Immature natural killer cell (primary cell): ENCODE measurements at regions not wholly inside any gene's neighbourhood (a gene's known extent, or its start where the extent isn't known, plus 50 kb on each side); places are given as distances from the start of the nearest gene placed in this dataset.
A peak's percentile ranks its signal among the peaks of the same experiment; 100 is the strongest.

Experiments
- DNase-seq, 3 donors: peaks; one replicate each; pipeline ENCODE4 v3.0.0; 2022; ENCODE audit warnings: mixed read lengths in 1 of 3
- H3K27ac Mint-ChIP-seq, 6 donors: one replicate each; pipeline ENCODE4 v1.8.0; 2020; ENCODE audit warnings: mixed read lengths in 6 of 6, mild to moderate bottlenecking in 5 of 6, inconsistent platforms in 4 of 6, moderate library complexity in 3 of 6
- H3K27me3 Mint-ChIP-seq, 3 donors: one replicate each; pipeline ENCODE4 v1.8.0; 2020 to 2021; ENCODE audit warnings: low read depth in 3 of 3, mild to moderate bottlenecking in 3 of 3, mixed read lengths in 3 of 3, moderate library complexity in 3 of 3, inconsistent platforms in 1 of 3
- H3K36me3 Mint-ChIP-seq, 3 donors: one replicate each; pipeline ENCODE4 v1.8.0; 2020; ENCODE audit warnings: mixed read lengths in 3 of 3, inconsistent platforms in 2 of 3, mild to moderate bottlenecking in 2 of 3
- H3K4me1 Mint-ChIP-seq, 2 donors: one replicate each; pipeline ENCODE4 v1.8.0; 2020; ENCODE audit warnings: inconsistent platforms in 2 of 2, mild to moderate bottlenecking in 2 of 2, mixed read lengths in 2 of 2, moderate library complexity in 1 of 2
- H3K4me3 Mint-ChIP-seq, 5 donors: one replicate each; pipeline ENCODE4 v1.8.0; 2020; ENCODE audit warnings: mild to moderate bottlenecking in 5 of 5, mixed read lengths in 5 of 5, inconsistent platforms in 3 of 5, moderate library complexity in 3 of 5
- H3K9me3 Mint-ChIP-seq, 6 donors: one replicate each; pipeline ENCODE4 v1.8.0; 2020; ENCODE audit warnings: mild to moderate bottlenecking in 6 of 6, mixed read lengths in 6 of 6, inconsistent platforms in 4 of 6, moderate library complexity in 3 of 6

GRCh38 chr3:71873093-71873611, 88.2 kb upstream of the PROK2 start:
- Mint-ChIP-seq H3K27ac (no peak overlapping the region), H3K4me3 (no peak overlapping the region), H3K4me1 (peaks cover 0 to 6% of the 10 kb centered on the region in 2 donors), H3K27me3 (peaks cover 4 to 9% (median 8%) of the 10 kb centered on the region in 3 donors), H3K9me3 (no peaks in the 10 kb centered on the region), H3K36me3 (no peaks in the 10 kb centered on the region)
- DNase-seq: no peak

GRCh38 chr3:71872256-71872655, 87.3 kb upstream of the PROK2 start:
- Mint-ChIP-seq H3K4me3 (peak overlapping the region in 1 of 5 donors; percentile 8), H3K9me3 (no peaks in the 10 kb centered on the region), H3K27ac (no peak overlapping the region), H3K27me3 (peaks cover 4 to 9% (median 8%) of the 10 kb centered on the region in 3 donors), H3K4me1 (peaks cover 0 to 6% of the 10 kb centered on the region in 2 donors), H3K36me3 (no peaks in the 10 kb centered on the region)
- DNase-seq: no peak

- Mint-ChIP-seq H3K9me3 (no peaks in the 10 kb centered on the region), H3K27me3 (peaks cover 4 to 9% (median 9%) of the 10 kb centered on the region in 3 donors), H3K4me3 (no peak overlapping the region), H3K27ac (no peak overlapping the region), H3K4me1 (peaks cover 0 to 6% of the 10 kb centered on the region in 2 donors), H3K36me3 (no peaks in the 10 kb centered on the region)
- no peak for DNase-seq
These were observed 86.1 kb upstream of the PROK2 start for GRCh38 chr3:71870966-71871512.

GRCh38 chr3:71868876-71869275, 83.9 kb upstream of the PROK2 start:
- Mint-ChIP-seq H3K36me3 (no peaks in the 10 kb centered on the region), H3K27ac (no peak overlapping the region), H3K9me3 (no peaks in the 10 kb centered on the region), H3K4me3 (no peak overlapping the region), H3K4me1 (peaks cover 0 to 6% of the 10 kb centered on the region in 2 donors), H3K27me3 (peaks cover 7 to 18% (median 11%) of the 10 kb centered on the region in 3 donors)
- DNase-seq: no peak

GRCh38 chr3:71865727-71866126, 80.8 kb upstream of the PROK2 start:
- Mint-ChIP-seq H3K36me3 (no peaks in the 10 kb centered on the region), H3K9me3 (no peaks in the 10 kb centered on the region), H3K4me1 (no peaks in the 10 kb centered on the region), H3K27ac (no peak overlapping the region), H3K4me3 (no peak overlapping the region), H3K27me3 (peaks cover 10 to 23% (median 11%) of the 10 kb centered on the region in 3 donors)
- DNase-seq: no peak

GRCh38 chr3:71863563-71864190, 78.7 kb upstream of the PROK2 start:
- Mint-ChIP-seq H3K27me3 (peaks cover 3 to 23% (median 10%) of the 10 kb centered on the region in 3 donors), H3K36me3 (no peaks in the 10 kb centered on the region), H3K4me3 (no peak overlapping the region), H3K27ac (no peak overlapping the region), H3K9me3 (no peaks in the 10 kb centered on the region), H3K4me1 (peaks cover 4 to 6% of the 10 kb centered on the region in 2 donors)
- DNase-seq: no peak

- Mint-ChIP-seq H3K27ac (no peak overlapping the region), H3K4me1 (peaks cover 6 to 8% of the 10 kb centered on the region in 2 donors), H3K36me3 (no peaks in the 10 kb centered on the region), H3K27me3 (peaks cover 3 to 23% (median 10%) of the 10 kb centered on the region in 3 donors), H3K4me3 (no peak overlapping the region), H3K9me3 (no peaks in the 10 kb centered on the region)
- no peak for DNase-seq
These were observed 77.6 kb upstream of the PROK2 start for GRCh38 chr3:71862371-71863140.

GRCh38 chr3:71859123-71859519, 74.2 kb upstream of the PROK2 start:
- Mint-ChIP-seq H3K36me3 (no peaks in the 10 kb centered on the region), H3K4me3 (no peak overlapping the region), H3K4me1 (peaks cover 6 to 8% of the 10 kb centered on the region in 2 donors), H3K9me3 (no peaks in the 10 kb centered on the region), H3K27ac (no peak overlapping the region), H3K27me3 (peaks cover 2 to 10% (median 3%) of the 10 kb centered on the region in 3 donors)
- DNase-seq: peak; percentile 20 to 28 (median 20)

- no peak overlapping the region for H3K4me3 Mint-ChIP-seq
- DNase-seq: no peak
- H3K36me3 Mint-ChIP-seq: no peaks in the 10 kb centered on the region
- no peak overlapping the region for H3K27ac Mint-ChIP-seq
- peaks cover under 1 to 14% (median 2%) of the 10 kb centered on the region in 3 donors for H3K27me3 Mint-ChIP-seq
- peaks cover 6 to 8% of the 10 kb centered on the region in 2 donors for H3K4me1 Mint-ChIP-seq
- H3K9me3 Mint-ChIP-seq: no peaks in the 10 kb centered on the region
These were observed 73.7 kb upstream of the PROK2 start for GRCh38 chr3:71858503-71859122.

GRCh38 chr3:71857956-71858355, 73.0 kb upstream of the PROK2 start:
- Mint-ChIP-seq H3K4me1 (peaks cover 6 to 8% of the 10 kb centered on the region in 2 donors), H3K4me3 (no peak overlapping the region), H3K36me3 (no peaks in the 10 kb centered on the region), H3K27me3 (peaks cover under 1 to 12% (median 2%) of the 10 kb centered on the region in 3 donors), H3K27ac (no peak overlapping the region), H3K9me3 (no peaks in the 10 kb centered on the region)
- no peak for DNase-seq

GRCh38 chr3:71854706-71855105, 69.8 kb upstream of the PROK2 start:
- Mint-ChIP-seq H3K4me3 (no peak overlapping the region), H3K27me3 (peaks cover 2 to 6% (median 2%) of the 10 kb centered on the region in 3 donors), H3K4me1 (peaks cover 6 to 8% of the 10 kb centered on the region in 2 donors), H3K36me3 (no peaks in the 10 kb centered on the region), H3K27ac (no peak overlapping the region), H3K9me3 (no peaks in the 10 kb centered on the region)
- DNase-seq: no peak

- Mint-ChIP-seq H3K4me1 (peaks cover 5% of the 10 kb centered on the region in 2 donors), H3K27ac (no peak overlapping the region), H3K27me3 (peaks cover 2 to 6% (median 2%) of the 10 kb centered on the region in 3 donors), H3K9me3 (no peaks in the 10 kb centered on the region), H3K36me3 (no peaks in the 10 kb centered on the region), H3K4me3 (no peak overlapping the region)
- DNase-seq: no peak
These were observed 69.1 kb upstream of the PROK2 start for GRCh38 chr3:71854096-71854495.

GRCh38 chr3:71851878-71852277, 66.9 kb upstream of the PROK2 start:
- Mint-ChIP-seq H3K4me3 (no peak overlapping the region), H3K27ac (no peak overlapping the region), H3K9me3 (no peaks in the 10 kb centered on the region), H3K4me1 (no peaks in the 10 kb centered on the region), H3K36me3 (no peaks in the 10 kb centered on the region), H3K27me3 (peaks cover 2 to 6% (median 2%) of the 10 kb centered on the region in 3 donors)
- no peak for DNase-seq

GRCh38 chr3:71850654-71851053, 65.7 kb upstream of the PROK2 start:
- no peaks in the 10 kb centered on the region for H3K4me1 Mint-ChIP-seq
- H3K36me3 Mint-ChIP-seq: no peaks in the 10 kb centered on the region
- no peaks in the 10 kb centered on the region for H3K9me3 Mint-ChIP-seq
- DNase-seq: no peak
- peaks cover 0 to 11% (median 2%) of the 10 kb centered on the region in 3 donors for H3K27me3 Mint-ChIP-seq
- no peak overlapping the region for H3K4me3 Mint-ChIP-seq
- H3K27ac Mint-ChIP-seq: no peak overlapping the region
